ENCODE measurements at regions not wholly inside any gene's neighbourhood (a gene's known extent, or its start where the extent isn't known, plus 50 kb on each side); places are given as distances from the start of the nearest gene placed in this dataset.

DNA sequence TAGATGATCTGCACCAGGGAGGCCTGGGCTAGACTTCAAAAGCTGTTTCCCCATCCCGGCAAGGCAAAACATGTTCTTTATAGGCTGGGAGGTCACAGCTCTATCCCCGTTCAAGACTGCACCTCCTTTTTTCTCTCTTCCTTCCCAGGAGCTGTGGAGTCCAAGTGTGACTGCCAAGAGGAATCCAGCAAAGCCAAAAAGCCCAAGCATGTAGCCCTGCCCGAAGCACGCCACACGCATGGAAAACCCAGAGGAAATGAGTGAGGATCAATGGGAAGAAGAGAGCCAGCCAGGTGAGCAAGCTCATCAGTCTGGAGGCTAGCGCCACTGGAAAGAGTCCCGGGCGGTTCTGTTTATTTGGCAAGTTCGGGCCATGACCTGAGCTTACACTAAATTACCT, 240.4 kb downstream of the PRL start:
- TF ChIP-seq, protein P1, sequence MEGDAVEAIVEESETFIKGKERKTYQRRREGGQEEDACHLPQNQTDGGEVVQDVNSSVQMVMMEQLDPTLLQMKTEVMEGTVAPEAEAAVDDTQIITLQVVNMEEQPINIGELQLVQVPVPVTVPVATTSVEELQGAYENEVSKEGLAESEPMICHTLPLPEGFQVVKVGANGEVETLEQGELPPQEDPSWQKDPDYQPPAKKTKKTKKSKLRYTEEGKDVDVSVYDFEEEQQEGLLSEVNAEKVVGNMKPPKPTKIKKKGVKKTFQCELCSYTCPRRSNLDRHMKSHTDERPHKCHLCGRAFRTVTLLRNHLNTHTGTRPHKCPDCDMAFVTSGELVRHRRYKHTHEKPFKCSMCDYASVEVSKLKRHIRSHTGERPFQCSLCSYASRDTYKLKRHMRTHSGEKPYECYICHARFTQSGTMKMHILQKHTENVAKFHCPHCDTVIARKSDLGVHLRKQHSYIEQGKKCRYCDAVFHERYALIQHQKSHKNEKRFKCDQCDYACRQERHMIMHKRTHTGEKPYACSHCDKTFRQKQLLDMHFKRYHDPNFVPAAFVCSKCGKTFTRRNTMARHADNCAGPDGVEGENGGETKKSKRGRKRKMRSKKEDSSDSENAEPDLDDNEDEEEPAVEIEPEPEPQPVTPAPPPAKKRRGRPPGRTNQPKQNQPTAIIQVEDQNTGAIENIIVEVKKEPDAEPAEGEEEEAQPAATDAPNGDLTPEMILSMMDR (IDR thresholded peaks at IDR 0.05), result no peak
- no peak for TF ChIP-seq POLR2A (IDR thresholded peaks at IDR 0.05)

Measured in suprapubic skin (tissue), 3 donors.